HuH-7 (cell line): ENCODE measurements at regions not wholly inside any gene's neighbourhood (a gene's known extent, or its start where the extent isn't known, plus 50 kb on each side); places are given as distances from the start of the nearest gene placed in this dataset.

Source experiments
- DNase-seq: peaks from one replicate; pipeline ENCODE4 v3.0.0; 2011; ENCODE audit warnings: low spot score

- no peak for DNase-seq
These were observed 299.7 kb upstream of the LMCD1 start for GRCh38 chr3:8201886-8202285.

- no peak for DNase-seq
These were observed 297.3 kb upstream of the LMCD1 start for GRCh38 chr3:8204331-8204730.

GRCh38 chr3:8204853-8205650 is 296.6 kb upstream of the LMCD1 start:
- DNase-seq = no peak

GRCh38 chr3:8205881-8206280 is 295.7 kb upstream of the LMCD1 start:
- DNase-seq = no peak

- no peak for DNase-seq
These were observed 294.5 kb upstream of the LMCD1 start for GRCh38 chr3:8206971-8207617.

GRCh38 chr3:8210882-8211341 is 290.7 kb upstream of the LMCD1 start:
- DNase-seq = no peak

GRCh38 chr3:8212794-8213193 is 288.8 kb upstream of the LMCD1 start:
- no peak for DNase-seq

- DNase-seq = no peak
These were observed 288.3 kb upstream of the LMCD1 start for GRCh38 chr3:8213286-8213685.

- no peak for DNase-seq
These were observed 285.8 kb upstream of the LMCD1 start for GRCh38 chr3:8215821-8216220.

GRCh38 chr3:8218353-8218940 is 283.2 kb upstream of the LMCD1 start:
- DNase-seq = no peak

GRCh38 chr3:8220291-8220690 is 281.3 kb upstream of the LMCD1 start:
- no peak for DNase-seq

GRCh38 chr3:8223766-8224165 is 277.9 kb upstream of the LMCD1 start:
- DNase-seq = no peak

GRCh38 chr3:8224941-8225340 is 276.7 kb upstream of the LMCD1 start:
- DNase-seq = no peak

GRCh38 chr3:8233938-8234337 is 267.7 kb upstream of the LMCD1 start:
- DNase-seq = no peak

- DNase-seq = no peak
These were observed 265.4 kb upstream of the LMCD1 start for GRCh38 chr3:8236264-8236663.

GRCh38 chr3:8237893-8238292 is 263.7 kb upstream of the LMCD1 start:
- DNase-seq = no peak

GRCh38 chr3:8238432-8238831 is 263.2 kb upstream of the LMCD1 start:
- no peak for DNase-seq

GRCh38 chr3:8239095-8239494 is 262.5 kb upstream of the LMCD1 start:
- DNase-seq = no peak

GRCh38 chr3:8239718-8240695 is 261.6 kb upstream of the LMCD1 start:
- DNase-seq = peak; percentile 34

- no peak for DNase-seq
These were observed 255.6 kb upstream of the LMCD1 start for GRCh38 chr3:8246070-8246469.

- DNase-seq = no peak
These were observed 248.4 kb upstream of the LMCD1 start for GRCh38 chr3:8253201-8253600.

- no peak for DNase-seq
These were observed 247.1 kb upstream of the LMCD1 start for GRCh38 chr3:8254489-8254888.
